ENCODE measurements at regions not wholly inside any gene's neighbourhood (a gene's known extent, or its start where the extent isn't known, plus 50 kb on each side); places are given as distances from the start of the nearest gene placed in this dataset.

DNA sequence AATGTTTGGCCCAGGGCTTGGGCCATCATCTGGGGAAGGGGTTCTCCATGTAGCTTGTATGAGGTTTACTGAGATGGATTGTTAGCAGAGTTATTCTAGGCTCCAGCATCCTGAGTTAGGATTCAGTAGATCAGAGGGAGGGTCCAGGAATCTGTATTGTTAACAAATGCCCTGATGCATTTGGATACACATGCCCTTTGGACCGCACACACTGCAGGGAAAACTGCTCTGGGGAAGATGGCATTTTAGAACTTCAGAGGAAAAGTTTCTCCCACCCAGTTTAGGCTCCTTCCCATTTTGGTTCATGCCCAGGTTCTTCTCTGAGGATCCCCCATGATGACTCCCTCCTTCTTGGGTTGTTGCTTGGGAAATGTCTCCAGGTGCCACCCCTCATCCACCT lies 193.3 kb downstream of the KTN1 start:
- H3K9me3 ChIP-seq (ENCODE audit: control insufficient read depth, low read length): no peaks in the 10 kb centered on the region
- no peaks in the 10 kb centered on the region for H3K36me3 ChIP-seq (ENCODE audit: control insufficient read depth in 1 of 2, insufficient read depth in 2 of 2, low read length in 1 of 2)
- no peak for DNase-seq
- intact Hi-C loops (cut with DNase I): no loop called here
- no peak overlapping the region for H3K27ac ChIP-seq (ENCODE audit: low read depth in 1 of 2, low read length in 2 of 2)
- no peak for ATAC-seq (ENCODE audit: low FRiP score)
- no peaks in the 10 kb centered on the region for H3K27me3 ChIP-seq (ENCODE audit: control insufficient read depth in 1 of 2, insufficient read depth in 2 of 2, low read length in 1 of 2)
- no peak overlapping the region for H3K4me3 ChIP-seq (ENCODE audit: low read length in 2 of 2)
- no peaks in the 10 kb centered on the region for H3K4me1 ChIP-seq (ENCODE audit: control insufficient read depth in 1 of 2, insufficient read depth in 2 of 2, low read length in 2 of 2)
- 96 to 100% methylated on average over 1 of the region's 1 CpG for WGBS, 2 donors

DNA sequence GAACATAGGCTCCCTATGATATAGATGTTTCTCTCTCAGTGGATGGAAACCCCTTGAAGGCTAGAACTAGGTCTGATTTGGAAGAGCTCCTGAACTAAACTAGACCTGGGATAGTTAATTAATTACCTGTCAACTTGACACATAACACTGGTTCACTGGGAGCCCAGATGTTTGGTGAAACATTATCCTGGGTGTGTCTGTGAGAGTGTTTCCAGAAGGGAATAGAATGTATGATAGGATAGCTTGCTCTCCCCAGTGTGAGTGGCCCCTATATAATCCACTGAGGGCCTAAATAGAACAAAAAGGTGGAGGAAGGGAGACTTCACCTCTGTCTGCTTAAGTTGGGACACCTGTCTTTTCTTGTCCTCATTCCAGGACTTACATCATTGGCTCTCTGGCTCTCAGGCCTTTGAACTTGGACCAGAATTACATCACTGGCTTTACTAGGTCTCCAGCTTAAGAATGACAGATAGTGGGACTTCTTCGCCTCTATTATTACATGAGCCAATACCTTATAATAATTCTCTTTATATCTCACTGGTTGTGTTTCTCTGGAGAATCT lies 194.1 kb downstream of the KTN1 start:
- Histone ChIP-seq H3K4me3 (ENCODE audit: low read length in 2 of 2) (no peak overlapping the region), H3K4me1 (ENCODE audit: control insufficient read depth in 1 of 2, insufficient read depth in 2 of 2, low read length in 2 of 2) (no peaks in the 10 kb centered on the region), H3K9me3 (ENCODE audit: control insufficient read depth, low read length) (no peaks in the 10 kb centered on the region), H3K27me3 (ENCODE audit: control insufficient read depth in 1 of 2, insufficient read depth in 2 of 2, low read length in 1 of 2) (no peaks in the 10 kb centered on the region), H3K36me3 (ENCODE audit: control insufficient read depth in 1 of 2, insufficient read depth in 2 of 2, low read length in 1 of 2) (no peaks in the 10 kb centered on the region), H3K27ac (ENCODE audit: low read depth in 1 of 2, low read length in 2 of 2) (no peak overlapping the region)
- ATAC-seq (ENCODE audit: low FRiP score) (no peak), DNase-seq (no peak)
- intact Hi-C loops (cut with DNase I): no loop called here
- 95 to 97% methylated on average over 1 of the region's 1 CpG for WGBS, 2 donors

DNA sequence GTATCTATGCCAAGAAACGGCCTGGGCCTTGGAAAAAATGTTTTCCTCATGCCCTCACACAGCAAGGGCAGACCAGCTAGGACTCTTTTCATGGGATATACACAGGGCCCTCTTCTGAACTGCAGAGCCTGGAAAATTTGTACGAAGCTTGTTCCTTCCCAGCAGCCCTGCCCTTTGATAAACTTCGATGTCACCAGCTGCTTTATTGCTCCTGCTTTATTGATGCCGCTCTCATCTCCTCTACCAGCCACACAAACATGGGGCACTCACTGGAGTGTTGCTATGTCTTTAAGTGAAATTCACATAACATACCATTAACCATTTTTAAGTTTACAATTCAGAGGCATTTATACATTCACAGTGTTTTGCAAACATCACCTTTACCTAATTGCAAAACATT lies 197.9 kb downstream of the KTN1 start:
- Histone ChIP-seq H3K4me1 (ENCODE audit: control insufficient read depth in 1 of 2, insufficient read depth in 2 of 2, low read length in 2 of 2) (no peaks in the 10 kb centered on the region), H3K27me3 (ENCODE audit: control insufficient read depth in 1 of 2, insufficient read depth in 2 of 2, low read length in 1 of 2) (no peaks in the 10 kb centered on the region), H3K4me3 (ENCODE audit: low read length in 2 of 2) (no peak overlapping the region), H3K27ac (ENCODE audit: low read depth in 1 of 2, low read length in 2 of 2) (no peak overlapping the region), H3K9me3 (ENCODE audit: control insufficient read depth, low read length) (no peaks in the 10 kb centered on the region), H3K36me3 (ENCODE audit: control insufficient read depth in 1 of 2, insufficient read depth in 2 of 2, low read length in 1 of 2) (no peaks in the 10 kb centered on the region)
- intact Hi-C loops (cut with DNase I): no loop called here
- 67 to 83% methylated on average over 4 of the region's 4 CpGs for WGBS, 2 donors
- ATAC-seq (ENCODE audit: low FRiP score) (no peak), DNase-seq (no peak)

DNA sequence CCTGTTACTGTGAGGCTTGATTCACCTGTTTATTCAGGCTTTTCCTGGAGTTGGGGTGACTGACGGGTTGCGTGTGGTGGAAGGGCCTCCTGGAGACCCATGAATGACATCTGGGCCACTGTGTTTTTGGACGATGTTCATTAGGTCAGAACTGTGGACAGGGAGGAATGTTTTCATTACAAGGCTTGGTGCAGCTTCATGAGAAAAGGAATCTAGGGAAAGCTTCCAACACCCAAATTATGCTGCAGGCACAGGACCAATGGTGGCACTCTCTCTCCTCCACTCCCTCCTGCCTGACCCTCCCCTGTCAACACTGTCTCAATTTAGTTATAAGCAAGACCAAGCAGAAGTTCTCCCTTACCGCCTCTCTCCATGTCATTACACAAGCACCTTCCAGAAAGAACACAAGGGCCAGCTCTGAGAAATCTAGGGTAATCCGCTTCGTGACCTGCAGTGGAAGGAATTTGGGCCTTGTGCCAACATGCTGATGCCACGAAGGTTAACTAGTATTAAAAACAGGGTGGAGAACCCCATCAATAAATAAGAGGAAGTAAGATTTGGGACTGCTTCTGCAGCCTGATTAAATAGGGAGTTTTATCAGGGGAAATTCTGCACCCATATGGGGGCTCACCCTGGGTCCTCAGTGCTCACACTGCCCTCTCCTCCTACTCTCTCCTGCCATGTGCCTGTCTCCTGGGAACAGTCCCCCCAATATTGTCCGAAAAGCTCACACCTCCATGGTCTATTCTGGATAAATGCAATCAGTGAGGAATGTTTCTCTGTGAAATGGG lies 200.3 kb downstream of the KTN1 start:
- Histone ChIP-seq H3K36me3 (ENCODE audit: control insufficient read depth in 1 of 2, insufficient read depth in 2 of 2, low read length in 1 of 2) (no peaks in the 10 kb centered on the region), H3K9me3 (ENCODE audit: control insufficient read depth, low read length) (no peaks in the 10 kb centered on the region), H3K27ac (ENCODE audit: low read depth in 1 of 2, low read length in 2 of 2) (peak overlapping the region; percentile 15 to 32), H3K4me1 (ENCODE audit: control insufficient read depth in 1 of 2, insufficient read depth in 2 of 2, low read length in 2 of 2) (no peaks in the 10 kb centered on the region), H3K27me3 (ENCODE audit: control insufficient read depth in 1 of 2, insufficient read depth in 2 of 2, low read length in 1 of 2) (no peaks in the 10 kb centered on the region), H3K4me3 (ENCODE audit: low read length in 2 of 2) (no peak overlapping the region)
- DNase-seq: peak; percentile 62 to 76
- intact Hi-C loops (cut with DNase I): no loop called here
- ATAC-seq (ENCODE audit: low FRiP score): peak; percentile 73
- WGBS, 2 donors: 4 to 5% methylated on average over 8 of the region's 8 CpGs

DNA sequence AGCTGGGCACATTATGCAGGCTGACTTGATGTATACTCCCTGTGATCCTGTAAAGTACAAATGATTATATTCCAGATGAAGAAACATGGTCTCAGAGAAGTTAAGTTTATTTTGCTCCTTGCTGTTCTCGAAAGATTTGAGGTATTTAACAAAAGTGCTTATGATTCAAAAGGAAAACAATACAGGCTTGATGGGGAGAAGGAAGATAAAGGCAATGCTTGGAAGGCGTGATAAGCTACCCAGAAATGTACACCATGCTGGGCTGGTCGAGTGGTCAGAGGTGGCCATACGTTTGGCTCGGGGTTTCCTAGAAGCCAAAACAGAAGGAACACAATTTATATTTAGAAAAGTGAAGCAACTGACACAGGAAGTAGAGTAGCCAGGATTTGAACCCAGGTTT lies 201.0 kb downstream of the KTN1 start:
- WGBS, 2 donors: 41 to 52% methylated on average over 5 of the region's 5 CpGs
- DNase-seq: no peak
- peak overlapping the region; percentile 15 to 32 for H3K27ac ChIP-seq (ENCODE audit: low read depth in 1 of 2, low read length in 2 of 2)
- intact Hi-C loops (cut with DNase I): no loop called here
- no peaks in the 10 kb centered on the region for H3K9me3 ChIP-seq (ENCODE audit: control insufficient read depth, low read length)
- H3K4me1 ChIP-seq (ENCODE audit: control insufficient read depth in 1 of 2, insufficient read depth in 2 of 2, low read length in 2 of 2): no peaks in the 10 kb centered on the region
- no peak for ATAC-seq (ENCODE audit: low FRiP score)
- H3K36me3 ChIP-seq (ENCODE audit: control insufficient read depth in 1 of 2, insufficient read depth in 2 of 2, low read length in 1 of 2): no peaks in the 10 kb centered on the region
- no peak overlapping the region for H3K4me3 ChIP-seq (ENCODE audit: low read length in 2 of 2)
- H3K27me3 ChIP-seq (ENCODE audit: control insufficient read depth in 1 of 2, insufficient read depth in 2 of 2, low read length in 1 of 2): no peaks in the 10 kb centered on the region

DNA sequence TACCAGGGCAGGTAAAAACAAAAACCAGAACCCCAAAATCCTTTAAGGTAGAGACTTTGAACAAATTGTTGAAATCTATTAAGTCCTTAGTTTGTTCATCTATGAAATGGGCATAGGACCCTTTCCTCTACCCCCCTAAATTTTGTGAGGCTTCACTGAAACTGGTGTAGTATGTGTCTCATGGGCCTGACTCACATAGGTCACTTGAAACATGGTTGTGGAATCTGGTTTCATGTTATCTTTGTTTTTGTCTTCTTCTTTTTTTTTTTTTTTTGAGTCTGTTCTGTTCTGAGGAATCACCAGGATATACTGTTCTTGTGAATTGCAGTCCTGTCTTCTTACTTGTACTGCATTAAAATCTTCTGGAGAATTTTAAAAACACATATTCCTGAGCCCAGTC lies 202.2 kb downstream of the KTN1 start:
- H3K4me3 ChIP-seq (ENCODE audit: low read length in 2 of 2): no peak overlapping the region
- DNase-seq (no peak), ATAC-seq (ENCODE audit: low FRiP score) (no peak)
- no peaks in the 10 kb centered on the region for H3K27me3 ChIP-seq (ENCODE audit: control insufficient read depth in 1 of 2, insufficient read depth in 2 of 2, low read length in 1 of 2)
- H3K9me3 ChIP-seq (ENCODE audit: control insufficient read depth, low read length): no peaks in the 10 kb centered on the region
- intact Hi-C loops (cut with DNase I): no loop called here
- no peak overlapping the region for H3K27ac ChIP-seq (ENCODE audit: low read depth in 1 of 2, low read length in 2 of 2)
- no peaks in the 10 kb centered on the region for H3K4me1 ChIP-seq (ENCODE audit: control insufficient read depth in 1 of 2, insufficient read depth in 2 of 2, low read length in 2 of 2)
- H3K36me3 ChIP-seq (ENCODE audit: control insufficient read depth in 1 of 2, insufficient read depth in 2 of 2, low read length in 1 of 2): no peaks in the 10 kb centered on the region

DNA sequence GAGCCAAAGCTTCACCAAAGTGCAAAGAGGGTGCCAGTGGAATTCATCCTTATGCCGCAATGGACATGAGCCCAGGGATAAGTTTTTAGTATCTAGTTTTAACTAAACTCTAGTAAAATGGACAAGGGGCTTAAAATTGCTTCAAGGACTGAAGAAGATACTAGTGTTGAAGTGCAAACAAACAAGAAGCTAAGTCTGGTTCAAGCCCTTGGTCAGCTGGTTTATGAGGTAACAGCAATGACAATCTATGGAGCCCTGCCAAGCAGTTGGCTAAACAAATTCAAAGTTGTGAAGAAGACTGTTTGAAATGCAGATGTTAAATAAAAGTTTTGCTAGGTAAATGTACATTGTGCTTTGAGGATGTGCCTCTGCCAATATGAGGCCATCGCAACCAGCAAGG lies 209.4 kb downstream of the KTN1 start:
- H3K9me3 ChIP-seq (ENCODE audit: control insufficient read depth, low read length): peaks cover 2% of the 10 kb centered on the region
- no peak for DNase-seq
- no peaks in the 10 kb centered on the region for H3K36me3 ChIP-seq (ENCODE audit: control insufficient read depth in 1 of 2, insufficient read depth in 2 of 2, low read length in 1 of 2)
- no peak for ATAC-seq (ENCODE audit: low FRiP score)
- no peak overlapping the region for H3K27ac ChIP-seq (ENCODE audit: low read depth in 1 of 2, low read length in 2 of 2)
- no peaks in the 10 kb centered on the region for H3K4me1 ChIP-seq (ENCODE audit: control insufficient read depth in 1 of 2, insufficient read depth in 2 of 2, low read length in 2 of 2)
- no peak overlapping the region for H3K4me3 ChIP-seq (ENCODE audit: low read length in 2 of 2)
- intact Hi-C loops (cut with DNase I): no loop called here
- H3K27me3 ChIP-seq (ENCODE audit: control insufficient read depth in 1 of 2, insufficient read depth in 2 of 2, low read length in 1 of 2): no peaks in the 10 kb centered on the region
- 94 to 97% methylated on average over 2 of the region's 2 CpGs for WGBS, 2 donors

DNA sequence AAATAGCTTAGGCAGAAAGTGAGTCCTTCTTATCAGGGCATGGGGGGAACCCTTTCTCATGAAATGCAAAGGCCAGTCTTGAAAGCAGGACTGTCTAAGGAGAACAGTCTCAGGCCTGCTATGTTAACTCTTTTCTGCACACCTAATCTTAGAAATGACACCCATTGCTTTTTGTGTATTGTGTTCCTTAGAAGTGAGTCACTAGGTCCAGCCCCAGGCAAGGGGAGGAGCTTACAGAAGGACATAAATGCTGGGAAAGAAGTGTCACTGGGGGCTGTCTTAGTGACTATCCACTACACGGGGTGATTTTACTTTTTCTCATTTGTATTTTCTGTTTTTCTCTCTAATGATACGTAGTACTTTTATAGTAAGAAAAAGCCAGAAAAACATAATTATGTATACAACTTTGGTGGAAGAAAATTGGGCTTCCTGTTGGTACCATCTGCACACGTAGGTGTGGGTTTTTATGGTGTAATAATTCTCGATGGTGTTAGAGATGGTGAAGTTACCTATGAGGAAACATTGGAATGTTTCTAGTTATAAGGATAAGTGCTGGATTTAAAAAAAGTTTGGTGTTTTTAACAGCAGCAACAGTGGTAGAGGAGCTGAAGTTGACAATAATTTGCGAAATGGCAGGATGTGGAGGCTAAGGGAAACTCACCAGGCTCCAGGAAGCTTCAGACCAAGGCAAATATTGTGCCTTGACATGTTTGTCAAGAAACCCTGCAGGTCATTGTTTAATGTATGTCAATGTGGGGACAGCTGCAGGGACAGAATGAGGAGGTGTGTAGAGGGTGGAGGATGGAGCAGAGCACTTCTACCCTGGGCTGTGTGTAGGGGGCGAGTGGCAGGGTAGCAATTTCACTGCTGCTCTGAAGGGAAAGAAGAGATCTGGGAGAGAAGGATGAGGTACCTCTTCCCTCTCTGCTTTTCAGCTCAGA lies 214.9 kb downstream of the KTN1 start:
- H3K4me3 ChIP-seq (ENCODE audit: low read length in 2 of 2): no peak overlapping the region
- 84% methylated on average over 6 of the region's 6 CpGs for whole genome bisulfite sequencing, 2 donors
- no peak for ATAC-seq (ENCODE audit: low FRiP score)

More for the DNA sequence above, 214.9 kb downstream of the KTN1 start:
- intact Hi-C loops (cut with DNase I): no loop called here
- Histone ChIP-seq H3K4me1 (ENCODE audit: control insufficient read depth in 1 of 2, insufficient read depth in 2 of 2, low read length in 2 of 2) (no peaks in the 10 kb centered on the region), H3K9me3 (ENCODE audit: control insufficient read depth, low read length) (peaks cover 3% of the 10 kb centered on the region), H3K27me3 (ENCODE audit: control insufficient read depth in 1 of 2, insufficient read depth in 2 of 2, low read length in 1 of 2) (no peaks in the 10 kb centered on the region), H3K27ac (ENCODE audit: low read depth in 1 of 2, low read length in 2 of 2) (no peak overlapping the region), H3K36me3 (ENCODE audit: control insufficient read depth in 1 of 2, insufficient read depth in 2 of 2, low read length in 1 of 2) (no peaks in the 10 kb centered on the region)
- no peak for DNase-seq
